ENCODE measurements at regions not wholly inside any gene's neighbourhood (a gene's known extent, or its start where the extent isn't known, plus 50 kb on each side); places are given as distances from the start of the nearest gene placed in this dataset.

- TF ChIP-seq CTCF (IDR thresholded peaks at IDR 0.05; ENCODE audit: low read length) (no peak), EZH2 (IDR thresholded peaks at IDR 0.05; ENCODE audit: borderline replicate concordance, low read length) (no peak)
These were observed 144.8 kb upstream of the CCL2 start for GRCh38 chr17:34110315-34110714.
